GM19240 (cell line): ENCODE measurements at regions not wholly inside any gene's neighbourhood (a gene's known extent, or its start where the extent isn't known, plus 50 kb on each side); places are given as distances from the start of the nearest gene placed in this dataset.
"Not testable (repeated sequence)": the region's sequence is repeated elsewhere in the genome, so short reads cannot be mapped to it uniquely, and the experiment has no call there.

ENCODE experiments used
- DNase-seq: peaks from one replicate; pipeline ENCODE4 v3.0.0; 2011; ENCODE audit warnings: low spot score; ENCODE audit not compliant: insufficient read length

DNA sequence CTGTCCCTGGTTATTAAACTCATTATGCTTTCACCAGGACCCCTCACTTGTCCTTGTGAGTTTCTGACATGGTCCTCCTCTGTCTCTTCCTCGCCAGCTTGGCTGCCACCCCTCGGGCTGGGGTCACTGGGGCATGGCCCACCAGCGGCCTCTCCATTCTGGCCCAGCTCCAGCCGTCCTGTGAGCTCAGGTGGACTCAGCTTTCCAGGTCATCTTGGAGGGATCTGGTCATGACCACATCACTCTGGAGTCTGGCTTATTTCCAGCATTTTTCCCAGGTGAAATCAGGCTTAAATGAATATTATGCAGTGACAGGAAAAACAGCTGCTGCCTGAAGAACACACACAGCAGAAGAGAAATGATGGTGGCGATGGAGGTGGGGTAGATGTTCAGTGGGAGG is 224.5 kb downstream of the ADAMTS15 start:
- DNase-seq: no peak

DNA sequence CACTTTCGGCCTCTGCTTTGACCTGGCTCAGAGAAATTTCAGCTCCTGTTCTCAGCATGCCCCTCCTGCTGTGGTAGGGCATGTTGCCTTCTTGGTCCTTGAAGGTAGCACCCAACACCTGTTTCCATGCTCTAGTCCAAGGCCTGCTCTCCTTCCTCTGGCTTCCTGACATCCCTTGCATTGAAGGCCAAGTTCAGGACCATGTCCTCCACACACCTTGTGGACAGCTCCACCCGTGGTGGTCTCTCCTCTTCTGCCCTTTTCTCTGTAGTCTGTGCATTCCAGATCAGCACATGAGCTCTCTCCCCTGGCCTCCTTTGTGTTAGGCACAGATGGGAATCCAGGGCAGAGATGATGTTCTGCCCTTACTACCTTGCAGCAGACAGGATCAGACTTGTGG is 225.3 kb downstream of the ADAMTS15 start:
- DNase-seq: no peak

DNA sequence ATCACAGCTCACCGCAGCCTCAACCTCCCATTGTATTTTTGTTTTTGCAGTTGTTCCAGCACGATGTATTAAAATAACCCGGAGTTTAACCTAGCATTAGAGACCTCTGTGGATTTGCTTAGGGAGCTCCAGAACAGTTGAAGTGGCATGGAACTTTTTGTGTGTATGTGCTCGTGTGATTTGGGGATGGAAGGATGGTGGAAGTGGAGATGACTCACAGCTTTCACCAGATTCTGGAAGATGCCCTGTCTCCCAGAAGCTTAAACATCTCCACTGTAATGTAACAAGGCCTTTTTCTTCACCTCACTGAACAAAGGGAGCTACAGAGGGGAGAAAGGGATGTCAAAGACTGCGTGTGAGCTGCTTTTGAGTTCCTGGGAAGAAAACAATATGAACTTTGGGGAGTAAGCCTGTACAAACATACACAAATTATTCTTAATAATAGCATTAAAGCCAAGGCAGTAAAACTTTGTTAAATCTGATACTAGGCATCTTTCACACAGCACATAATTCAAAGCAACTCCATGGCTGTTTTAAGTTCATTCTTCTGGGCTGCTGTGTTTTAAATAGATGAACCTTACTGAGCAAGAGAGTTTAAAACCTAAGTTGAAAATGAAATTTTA is 226.4 kb downstream of the ADAMTS15 start:
- DNase-seq: no peak

DNA sequence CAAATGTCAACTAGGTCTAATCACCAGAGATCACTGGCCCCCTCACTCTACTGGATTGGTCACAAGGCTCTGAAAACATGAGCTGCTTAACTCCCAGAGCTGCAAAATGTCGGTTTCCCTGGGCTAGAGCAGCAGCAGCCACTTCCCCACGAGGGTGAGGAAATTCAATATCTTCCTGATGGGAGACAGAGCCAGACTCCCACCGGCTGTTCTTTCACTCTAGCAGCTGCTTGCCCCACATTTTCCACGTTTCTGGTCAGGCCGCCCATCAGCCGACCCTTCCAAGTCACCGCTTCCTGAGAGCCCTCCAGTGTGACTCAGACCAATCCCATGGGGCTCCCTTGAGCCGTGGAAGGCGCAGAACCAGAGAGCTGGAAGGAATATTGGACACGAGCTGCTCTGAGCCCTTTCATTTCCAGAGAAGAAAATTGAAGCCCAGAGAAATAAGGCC is 227.0 kb downstream of the ADAMTS15 start:
- DNase-seq: no peak

DNA sequence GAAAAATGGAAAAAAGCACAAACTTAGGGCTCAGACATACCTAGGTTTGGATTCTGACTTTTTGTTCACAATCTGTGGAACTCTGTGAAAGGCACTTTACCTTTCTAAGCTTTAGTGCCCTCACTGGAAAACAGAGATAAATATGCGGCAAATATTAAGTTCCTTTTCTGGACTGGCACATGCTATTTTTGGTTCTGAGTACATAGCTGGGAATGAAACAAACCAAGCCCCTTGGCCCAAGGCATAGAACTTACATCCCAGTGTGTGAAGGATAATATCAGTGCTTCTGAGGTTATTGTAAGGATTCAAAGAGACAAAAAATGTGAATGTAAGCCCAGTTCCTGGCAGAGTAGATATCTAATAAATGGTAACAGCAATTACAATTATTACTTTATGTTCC is 227.5 kb downstream of the ADAMTS15 start:
- DNase-seq: no peak

DNA sequence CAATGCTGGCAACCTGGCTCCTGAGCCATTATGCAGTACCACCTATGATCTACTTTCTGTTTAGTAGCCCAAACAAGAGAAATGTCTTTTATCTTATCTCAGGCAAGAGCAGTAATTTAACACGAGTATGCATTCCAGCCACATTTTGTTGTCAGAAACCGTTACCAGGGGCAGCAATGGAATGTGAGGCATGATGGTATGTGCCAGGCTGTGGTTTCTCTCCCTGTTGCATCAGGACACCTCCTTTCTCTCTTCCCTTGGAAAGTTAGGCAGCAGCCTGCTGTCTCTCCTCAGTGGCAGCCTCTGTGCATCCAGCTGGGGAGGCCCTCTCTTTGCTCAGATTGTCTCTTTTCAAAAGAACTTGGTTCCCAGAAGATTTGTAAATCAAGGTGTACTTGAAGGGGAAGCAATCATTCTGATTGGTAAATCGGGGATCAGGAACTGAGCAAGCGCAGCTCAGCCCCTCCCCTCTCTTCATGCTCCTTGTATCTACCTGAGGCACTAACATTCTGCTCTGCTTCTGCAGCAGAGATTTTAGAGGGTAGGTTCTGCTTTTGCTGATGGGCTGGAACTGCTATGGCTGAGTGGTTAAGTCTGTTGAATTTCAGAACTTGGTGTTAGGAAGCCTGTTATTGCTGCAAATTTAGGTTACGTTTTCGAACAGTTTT is 229.2 kb downstream of the ADAMTS15 start:
- DNase-seq: no peak

DNA sequence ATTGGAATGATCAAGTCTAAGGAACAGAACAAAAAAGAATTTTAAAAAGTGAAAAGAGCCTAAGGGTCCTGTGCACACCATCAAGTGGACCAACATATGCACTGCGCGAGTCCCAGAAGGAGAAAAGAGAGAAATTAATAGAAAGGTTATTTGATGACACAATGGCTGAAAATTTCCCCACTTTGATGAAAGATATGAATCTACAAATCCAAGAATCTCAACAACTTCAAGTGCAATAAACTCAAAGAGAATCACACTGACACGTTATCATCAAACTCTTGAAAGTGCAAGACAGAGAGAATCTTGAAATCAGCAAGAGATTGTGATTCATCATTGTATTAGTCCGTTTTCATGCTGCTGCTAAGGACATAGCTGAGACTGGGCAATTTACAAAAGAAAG is 230.8 kb downstream of the ADAMTS15 start:
- DNase-seq: no peak

DNA sequence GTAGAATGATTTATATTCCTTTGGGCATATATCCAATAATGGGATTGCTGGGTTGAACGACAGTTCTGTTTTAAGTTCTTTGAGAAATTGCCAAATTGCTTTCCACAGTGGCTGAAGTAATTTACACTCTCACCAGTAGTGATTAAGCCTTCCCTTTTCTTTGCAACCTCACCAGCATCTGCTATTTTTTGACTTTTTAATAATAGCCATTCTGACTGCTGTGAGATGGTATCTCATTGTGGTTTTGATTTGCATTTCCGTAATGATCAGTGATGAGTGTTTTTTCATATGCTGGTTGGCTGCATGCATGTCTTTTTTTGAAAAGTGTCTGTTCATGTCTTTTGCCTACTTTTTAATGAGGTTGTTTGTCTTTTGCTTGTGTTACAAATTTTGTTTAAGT is 233.8 kb downstream of the SNX19 start:
- not testable (repeated sequence) for DNase-seq

DNA sequence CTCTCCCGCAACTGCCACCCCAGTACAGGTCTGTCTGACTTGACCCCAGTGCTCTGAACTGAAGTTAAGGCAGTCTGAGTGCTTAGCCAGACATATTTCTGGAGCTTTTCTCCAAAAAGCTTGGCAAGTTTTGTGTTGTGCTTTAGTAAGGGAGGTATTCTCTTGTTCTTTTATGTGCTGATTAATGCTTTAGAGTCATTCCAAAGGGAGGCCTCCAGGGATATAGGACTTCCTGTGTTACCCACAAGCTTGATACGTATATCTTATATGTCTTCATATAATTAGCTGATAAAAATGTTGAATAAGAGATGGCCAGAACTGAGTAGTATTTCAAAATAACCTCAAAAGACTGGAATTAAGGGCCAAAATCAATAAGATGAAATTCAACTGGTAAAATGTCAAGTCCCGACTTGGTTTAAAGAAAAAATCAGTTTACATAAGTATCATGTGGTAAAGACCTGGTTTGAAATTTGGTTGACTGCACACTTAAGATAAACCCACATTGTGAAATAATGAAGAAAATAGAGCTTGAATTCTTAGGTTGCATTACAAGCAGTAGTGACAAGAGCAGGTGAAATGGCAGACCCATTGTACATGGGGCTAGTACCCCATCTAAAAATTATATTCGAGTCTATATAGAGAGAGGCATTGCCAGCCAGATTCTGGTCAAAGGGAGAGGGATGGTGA is 226.9 kb downstream of the SNX19 start:
- DNase-seq: no peak

DNA sequence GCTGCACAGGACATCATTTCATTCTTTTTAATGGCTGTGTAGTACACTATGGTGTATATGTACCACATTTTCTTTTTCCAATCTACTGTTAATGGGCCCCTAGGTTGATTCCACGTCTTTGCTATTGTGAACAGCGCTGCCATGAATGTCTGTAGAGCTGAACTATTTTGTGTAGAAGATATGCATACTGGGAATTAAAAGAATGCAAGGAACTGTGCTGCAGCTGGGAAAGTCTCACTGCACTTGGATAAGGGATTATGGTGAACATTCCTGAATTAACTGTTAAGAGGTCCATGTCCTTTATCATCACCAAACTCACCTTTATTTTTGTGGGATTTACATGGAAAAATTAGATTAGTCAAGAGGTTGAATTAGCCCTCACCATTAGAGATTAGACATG is 224.7 kb downstream of the SNX19 start:
- DNase-seq: no peak

DNA sequence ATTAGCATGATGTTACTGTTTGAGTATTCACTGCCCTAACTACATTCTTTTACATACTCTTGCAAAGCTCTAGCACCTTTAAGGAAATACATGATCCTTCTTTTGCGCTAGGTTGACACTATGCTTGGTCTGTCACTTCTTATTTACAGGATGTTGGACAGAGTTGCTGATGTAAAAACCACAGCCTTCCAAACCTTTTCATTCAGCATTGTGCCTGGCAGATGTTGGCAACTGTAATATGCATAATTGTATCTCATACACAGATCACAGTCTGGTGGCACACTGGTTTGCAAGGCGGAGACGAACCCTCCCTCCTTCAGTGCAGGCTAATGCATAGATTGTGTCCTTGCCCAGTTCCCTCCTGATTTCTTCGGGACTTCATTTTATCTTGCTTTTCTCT is 224.1 kb downstream of the SNX19 start:
- DNase-seq: no peak

DNA sequence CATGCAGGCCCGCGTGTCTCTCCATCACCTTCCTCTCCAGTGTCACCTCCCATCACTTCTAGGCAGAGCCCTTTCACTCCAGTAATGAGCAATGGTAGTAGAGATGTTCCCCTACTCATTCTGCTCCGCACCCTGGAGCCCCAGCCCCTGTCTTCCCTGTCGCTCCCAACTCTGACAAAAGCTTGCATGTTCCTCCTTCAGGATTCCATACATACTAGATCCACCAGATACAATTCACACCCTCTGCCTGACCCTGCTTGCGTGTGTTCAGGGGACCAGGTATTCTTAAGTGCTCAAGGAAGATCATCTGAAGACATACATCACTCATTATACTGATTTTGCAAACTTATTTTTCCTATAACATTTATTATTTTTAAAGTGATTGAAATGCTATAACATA is 222.7 kb downstream of the SNX19 start:
- DNase-seq: no peak

DNA sequence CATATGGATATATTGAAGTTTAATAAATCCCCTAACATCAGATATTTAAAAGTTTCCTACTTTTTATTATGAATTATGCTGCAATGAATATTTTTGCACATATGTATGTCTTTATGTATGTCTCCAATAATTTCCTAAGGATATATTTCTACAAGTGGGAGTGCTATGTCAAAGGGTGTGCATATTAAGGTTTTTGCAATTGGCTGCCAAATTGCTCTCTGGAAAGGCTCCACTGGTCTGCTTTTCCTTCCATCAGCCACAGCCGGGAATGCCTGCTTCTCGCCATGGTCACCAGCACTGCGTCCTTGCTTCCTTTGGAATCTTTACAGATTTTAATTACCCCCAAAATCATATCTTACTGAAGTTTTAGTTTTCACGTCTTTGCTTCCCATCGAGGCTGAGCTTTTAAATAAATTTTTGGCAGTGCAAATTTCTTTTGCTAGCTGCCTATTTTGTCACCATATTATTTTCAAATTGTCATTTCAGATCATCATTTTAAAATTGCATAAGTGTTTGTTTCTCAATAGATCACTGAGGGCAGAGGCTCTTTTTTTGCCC is 221.7 kb downstream of the SNX19 start:
- DNase-seq: no peak

DNA sequence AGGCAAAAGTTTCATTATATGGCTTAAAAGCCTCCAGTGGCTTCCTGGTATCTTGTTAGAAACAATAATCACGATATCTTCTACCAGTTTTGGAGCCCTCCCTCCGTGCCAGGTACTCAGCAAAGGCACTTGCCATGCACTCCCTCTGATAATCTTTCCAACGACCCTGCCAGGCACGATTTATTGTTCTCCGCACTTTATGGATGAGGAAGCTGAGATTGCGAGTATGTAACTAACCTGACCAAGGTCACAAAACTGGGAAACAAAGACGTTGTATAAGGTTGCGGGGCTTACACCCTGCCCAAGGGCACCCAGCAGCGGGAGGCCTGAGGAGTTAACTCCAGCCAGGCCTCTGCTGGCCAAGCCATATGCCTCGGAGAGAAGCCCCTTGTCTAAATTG is 218.1 kb downstream of the SNX19 start:
- DNase-seq: no peak

DNA sequence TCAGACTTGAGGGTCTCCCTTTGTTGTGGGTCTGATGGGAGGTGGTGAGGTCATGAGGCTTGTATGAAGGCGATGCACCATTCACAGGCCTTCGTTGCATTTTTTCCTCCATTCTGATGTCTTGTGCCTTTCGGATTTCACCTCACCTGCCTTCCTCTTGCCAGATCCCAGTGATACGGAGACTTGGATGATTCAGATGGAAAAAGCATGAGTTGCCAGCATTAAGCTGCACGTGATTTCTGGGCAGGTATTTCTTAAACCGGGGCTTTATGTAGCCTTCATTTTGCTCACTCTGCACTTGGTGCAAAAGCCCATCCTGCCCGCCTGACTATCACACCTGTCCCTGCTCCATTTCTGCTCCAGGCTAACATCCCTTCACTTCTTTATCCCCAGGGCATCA is 216.7 kb downstream of the SNX19 start:
- no peak for DNase-seq

DNA sequence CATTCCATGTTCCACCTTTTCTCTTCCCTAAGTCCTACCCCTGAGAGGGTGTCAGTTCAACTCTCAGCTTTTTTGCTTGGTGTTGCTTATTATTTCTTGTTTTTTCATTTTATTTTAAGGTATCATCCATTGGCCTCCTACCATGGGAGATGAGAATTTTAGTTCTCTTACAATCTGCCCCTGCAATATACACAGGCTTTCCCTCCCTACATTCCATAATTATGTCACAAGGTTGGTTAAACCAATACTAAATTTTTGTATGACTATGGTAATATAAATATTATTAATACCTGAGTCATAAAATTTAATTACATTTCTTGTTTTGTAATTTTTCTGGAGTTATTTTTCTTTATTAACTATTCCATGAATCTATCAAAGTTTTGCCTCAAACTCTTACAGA is 216.2 kb downstream of the SNX19 start:
- DNase-seq: no peak

DNA sequence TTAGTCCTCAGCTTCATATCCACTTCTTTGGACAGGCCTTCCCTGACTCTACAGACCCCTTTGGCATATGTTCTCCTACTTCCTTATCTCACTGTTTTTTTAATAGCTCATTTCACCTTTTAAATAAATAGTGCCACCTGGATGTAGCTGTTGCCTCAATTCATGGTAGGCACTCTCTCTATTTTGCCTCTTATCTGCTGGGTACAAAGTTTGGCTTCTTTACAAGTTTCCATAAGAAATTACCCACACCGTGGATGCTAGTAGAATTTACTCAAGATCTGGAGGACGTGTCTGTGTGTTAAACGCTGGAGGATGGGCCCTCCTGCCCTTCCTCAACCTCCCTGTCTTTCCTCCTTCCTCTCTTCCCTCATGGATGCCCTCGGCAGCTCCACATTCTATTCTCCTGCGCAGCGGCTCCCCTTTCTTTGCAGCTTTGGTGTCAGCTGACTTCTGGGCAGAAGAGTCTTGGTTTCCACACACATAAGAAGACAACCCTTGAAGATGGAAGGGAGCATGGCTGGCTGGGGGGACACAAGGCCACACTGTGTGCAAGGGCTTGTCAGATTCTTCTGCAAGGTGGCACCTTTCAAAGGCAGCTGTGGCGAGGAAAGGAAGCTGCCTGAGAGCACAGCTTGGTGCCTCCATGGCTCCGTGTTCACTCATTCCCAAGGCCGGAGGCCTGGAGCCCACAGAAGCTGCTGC is 212.6 kb downstream of the SNX19 start:
- no peak for DNase-seq

DNA sequence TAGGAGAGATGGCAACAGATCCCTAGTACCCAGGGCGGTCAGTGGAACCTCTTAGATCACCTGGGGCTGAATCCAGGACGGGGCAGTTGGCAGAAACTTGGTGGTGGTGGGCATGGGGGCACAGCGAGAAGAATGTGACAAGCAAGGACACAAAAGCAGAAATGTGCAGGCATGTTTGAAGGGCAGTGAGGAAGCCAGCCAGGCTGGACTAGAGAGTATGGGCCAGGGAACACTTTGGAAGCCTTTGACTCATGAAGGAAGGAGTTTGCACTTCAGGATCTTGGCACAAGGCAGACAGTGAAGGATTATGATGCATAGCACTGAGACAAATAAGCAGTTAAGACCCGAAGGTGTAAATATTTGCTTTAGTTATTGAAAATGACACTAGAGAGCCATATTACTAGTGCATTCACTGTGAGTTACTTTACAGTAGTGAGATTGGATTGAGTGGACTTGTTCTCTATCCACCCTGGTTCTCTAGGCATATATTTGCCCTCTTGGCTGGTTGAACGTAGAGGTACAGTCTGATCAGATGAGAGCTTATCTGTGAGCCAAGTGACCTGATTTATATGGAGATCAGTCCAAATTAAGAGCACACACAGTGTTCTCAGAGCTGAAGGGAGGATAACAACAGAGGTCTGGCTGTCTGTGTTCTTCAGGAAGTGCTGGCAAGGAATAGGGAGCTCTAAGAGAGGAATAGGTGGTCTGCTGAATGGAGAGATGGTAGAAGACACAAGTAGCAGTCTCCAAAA is 210.4 kb downstream of the SNX19 start:
- DNase-seq: no peak

DNA sequence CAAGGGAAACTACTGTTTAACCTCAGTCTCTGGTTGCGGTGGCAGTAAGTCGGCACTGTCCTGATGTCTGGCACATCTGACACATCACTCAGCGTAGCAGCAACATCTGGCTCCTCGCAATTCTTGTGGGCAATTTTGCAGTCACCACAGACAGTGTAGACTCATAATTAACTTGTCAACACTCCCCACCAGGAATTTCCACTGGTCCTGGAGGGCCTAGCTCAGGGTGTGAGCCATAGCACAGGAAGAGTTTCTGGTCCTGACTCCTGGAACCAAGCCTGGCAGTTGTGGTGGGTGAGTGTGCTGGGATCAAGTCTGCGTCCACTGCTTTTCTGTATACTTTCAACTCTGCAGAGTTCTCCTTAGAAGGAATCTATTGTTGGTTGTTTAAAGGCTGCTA is 209.7 kb downstream of the SNX19 start:
- no peak for DNase-seq

DNA sequence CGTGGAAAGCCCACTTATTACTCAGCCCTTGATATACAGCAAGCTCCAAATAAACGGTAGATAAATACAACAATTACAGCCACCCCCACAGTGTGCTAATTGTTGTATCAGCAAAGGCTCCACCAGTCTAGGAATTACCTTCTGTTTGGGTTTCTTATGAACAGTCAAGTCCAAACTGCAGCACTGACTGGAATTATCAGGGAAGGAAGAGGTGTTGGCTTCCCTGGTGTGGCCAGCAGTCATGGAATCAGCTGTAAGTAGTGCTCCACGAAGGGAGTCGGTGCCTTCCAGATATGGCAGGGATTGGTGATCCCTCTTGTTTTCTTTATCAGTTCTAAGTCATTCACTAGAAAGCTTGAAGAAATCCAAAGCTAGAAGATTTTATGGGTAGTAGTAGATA is 209.1 kb downstream of the SNX19 start:
- DNase-seq: no peak

DNA sequence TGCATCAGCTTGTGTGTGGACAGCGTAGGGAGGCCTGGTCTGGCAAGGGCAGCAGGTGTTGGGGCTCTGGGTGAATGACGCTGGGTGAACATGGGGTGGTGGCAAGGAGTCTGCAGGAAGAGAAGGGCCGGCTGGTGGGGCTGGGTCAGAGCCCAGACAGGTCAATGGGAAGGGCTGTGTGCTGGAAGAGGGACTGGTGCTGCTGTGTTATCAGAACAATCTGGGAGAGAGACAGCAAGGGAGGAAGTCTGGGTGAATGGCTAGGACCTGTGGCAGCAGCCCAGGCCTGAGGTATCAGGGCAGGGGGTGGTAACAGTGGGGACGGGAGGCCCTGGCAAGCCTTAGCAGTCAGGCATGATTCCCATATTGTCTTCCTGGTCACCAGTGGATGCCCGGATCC is 206.7 kb downstream of the SNX19 start:
- no peak for DNase-seq
